GM12878 (cell line): ENCODE measurements at regions not wholly inside any gene's neighbourhood (a gene's known extent, or its start where the extent isn't known, plus 50 kb on each side); places are given as distances from the start of the nearest gene placed in this dataset.
A peak's percentile ranks its signal among the peaks of the same experiment; 100 is the strongest.

Experiments
- ATAC-seq: fragments of 200-7000 bp; cut with Tn5 transposase; 3 replicates; pipeline ENCODE4 v1.9.1; 2020; ENCODE audit warnings: mild to moderate bottlenecking, moderate library complexity
- BruUV-seq: library from RNA; stranded (reverse); fragments of 400-500 nt; replicated peaks from 2 replicates; lab custom pipeline; 2021; lab: Mats Ljungman, UMichigan
- CTCF ChIA-PET: fragments of 300-600 bp; sonication (Branson Sonifier 250); formaldehyde crosslinking; extraction: SDS; loops from one replicate; lab custom pipeline; 2021; ENCODE audit warnings: inconsistent platforms; lab: Yijun Ruan, JAX
- POLR2A ChIA-PET: fragments of 350-600 bp; formaldehyde crosslinking; extraction: SDS; loops from one replicate; lab custom pipeline; 2021; ENCODE audit warnings: inconsistent platforms; lab: Charles Lee
- RAD21 ChIA-PET: fragments of 300-600 bp; sonication (Branson Sonifier 250); formaldehyde crosslinking; loops from one replicate; lab custom pipeline; 2023; ENCODE audit warnings: antibody characterized with exemption; ENCODE audit not compliant: unreplicated experiment; lab: Charles Lee
- SMC1A ChIA-PET: fragments of 300-600 bp; sonication (Branson Sonifier 250); formaldehyde crosslinking; loops from one replicate; lab custom pipeline; 2023; ENCODE audit not compliant: unreplicated experiment, uncharacterized antibody; lab: Charles Lee
- DNase-seq: peaks from one replicate; pipeline ENCODE4 v3.0.0-alpha.2; 2011; ENCODE audit warnings: low read depth, low spot score
- FAIRE-seq: peaks from 3 replicates; lab custom pipeline; 2011; peaks lifted over from hg19 to GRCh38; lab: Jason Lieb, UNC
- H2AFZ ChIP-seq: 2 replicates; pipeline ENCODE4 v1.6.0; 2011; ENCODE audit warnings: low read depth, low read length, control low read depth; ENCODE audit not compliant: control insufficient read depth
- H3K27ac ChIP-seq: 2 replicates; pipeline ENCODE4 v1.5.1; 2011; ENCODE audit warnings: control low read depth; ENCODE audit not compliant: control insufficient read depth, insufficient read depth
- H3K27me3 ChIP-seq, 2 experiments: replicated peaks in 1 of 2; 2 replicates each; pipeline versions ENCODE4 v1.6.0 to v1.6.1; 2011; ENCODE audit warnings: low read length in 1 of 2; ENCODE audit not compliant: control insufficient read depth in 2 of 2, insufficient read depth in 2 of 2
- H3K36me3 ChIP-seq, 2 experiments: 2 replicates each; pipeline ENCODE4 v1.5.1; 2011; ENCODE audit warnings: low read length in 1 of 2; ENCODE audit not compliant: control insufficient read depth in 2 of 2, insufficient read depth in 2 of 2
- H3K4me1 ChIP-seq: 2 replicates; pipeline ENCODE4 v1.6.1; 2011; ENCODE audit warnings: mild to moderate bottlenecking, low read length, moderate library complexity, mixed read lengths; ENCODE audit not compliant: control insufficient read depth, insufficient read depth
- H3K4me2 ChIP-seq: 2 replicates; pipeline ENCODE4 v1.6.0; 2011; ENCODE audit warnings: control low read depth; ENCODE audit not compliant: control insufficient read depth, insufficient read depth
- H3K4me3 ChIP-seq: fragments of 200-600 bp; sonication (generic); 2 replicates; pipeline ENCODE4 v1.5.1; 2016
- H3K79me2 ChIP-seq: 2 replicates; pipeline ENCODE4 v1.6.0; 2011; ENCODE audit warnings: low read length; ENCODE audit not compliant: control insufficient read depth, insufficient read depth
- H3K9ac ChIP-seq: 2 replicates; pipeline ENCODE4 v1.8.0; 2011; ENCODE audit warnings: low read length, control low read depth, mixed read lengths; ENCODE audit not compliant: control insufficient read depth, insufficient read depth
- H3K9me3 ChIP-seq: replicated peaks from 3 replicates; pipeline ENCODE4 v1.5.1; 2011; ENCODE audit warnings: mild to moderate bottlenecking, low read length; ENCODE audit not compliant: control insufficient read depth, insufficient read depth
- H4K20me1 ChIP-seq: 2 replicates; pipeline ENCODE4 v1.6.0; 2011; ENCODE audit not compliant: control insufficient read depth, insufficient read depth
- IKZF1 ChIP-seq: fragments of 450-650 bp; conservative IDR thresholded peaks from 2 replicates; pipeline ENCODE4 v1.6.1; 2017; ENCODE audit warnings: antibody characterized with exemption, mild to moderate bottlenecking
- IKZF2 ChIP-seq, 2 experiments: fragments of 450-650 bp; IDR thresholded peaks; 2 replicates each; pipeline ENCODE4 v1.6.1; 2017; ENCODE audit warnings: mild to moderate bottlenecking in 2 of 2, moderate library complexity in 2 of 2
- IRF4 ChIP-seq: IDR thresholded peaks from 2 replicates; pipeline ENCODE4 v1.6.1; 2011; ENCODE audit warnings: low read depth, low read length
- MEF2A ChIP-seq: IDR thresholded peaks from 2 replicates; pipeline ENCODE4 v1.6.1; 2011; ENCODE audit warnings: low read depth, mild to moderate bottlenecking, low read length, moderate library complexity; ENCODE audit not compliant: insufficient read depth
- NFIC ChIP-seq: IDR thresholded peaks from 2 replicates; pipeline ENCODE4 v1.6.1; 2012; ENCODE audit warnings: low read depth, mild to moderate bottlenecking, inconsistent platforms, low read length, moderate library complexity
- PML ChIP-seq: IDR thresholded peaks from 2 replicates; pipeline ENCODE4 v1.6.1; 2012; ENCODE audit warnings: low read length, inconsistent platforms
- POLR2AphosphoS2 ChIP-seq: IDR thresholded peaks from 2 replicates; pipeline ENCODE4 v1.6.1; 2011; ENCODE audit warnings: low read depth, mild to moderate bottlenecking, low read length, improper control_type of control experiment, moderate library complexity
- SPI1 ChIP-seq: IDR thresholded peaks from 2 replicates; pipeline ENCODE4 v1.6.1; 2011; ENCODE audit warnings: low read depth, mild to moderate bottlenecking, low read length, moderate library complexity, borderline replicate concordance; ENCODE audit not compliant: insufficient read depth
- WGBS: methylation state at CpG from one replicate; pipeline ENCODE4 v1.1.6; 2016; ENCODE audit warnings: low lambda C conversion rate; ENCODE audit not compliant: insufficient replicate concordance, insufficient coverage; ENCODE audit errors: missing lambda C conversion rate; 5-methylcytosine and 5-hydroxymethylcytosine counted together
- in situ Hi-C: fragments of 300-500 bp; cut with MboI; formaldehyde crosslinking; loops from 9 replicates; pipeline ENCODE4 v1.14.3; 2018; ENCODE audit warnings: mixed read lengths
- intact Hi-C: fragments of 100-400 bp; cut with micrococcal nuclease; formaldehyde crosslinking; loops from one replicate; pipeline ENCODE4 v1.14.2; 2022; ENCODE audit not compliant: unreplicated experiment
- TF ChIP-seq, protein P1 (sequence below): fragments of 450-650 bp; IDR thresholded peaks from 2 replicates; pipeline ENCODE4 v1.6.1; 2016; ENCODE audit warnings: mild to moderate bottlenecking, moderate library complexity, borderline replicate concordance

DNA sequence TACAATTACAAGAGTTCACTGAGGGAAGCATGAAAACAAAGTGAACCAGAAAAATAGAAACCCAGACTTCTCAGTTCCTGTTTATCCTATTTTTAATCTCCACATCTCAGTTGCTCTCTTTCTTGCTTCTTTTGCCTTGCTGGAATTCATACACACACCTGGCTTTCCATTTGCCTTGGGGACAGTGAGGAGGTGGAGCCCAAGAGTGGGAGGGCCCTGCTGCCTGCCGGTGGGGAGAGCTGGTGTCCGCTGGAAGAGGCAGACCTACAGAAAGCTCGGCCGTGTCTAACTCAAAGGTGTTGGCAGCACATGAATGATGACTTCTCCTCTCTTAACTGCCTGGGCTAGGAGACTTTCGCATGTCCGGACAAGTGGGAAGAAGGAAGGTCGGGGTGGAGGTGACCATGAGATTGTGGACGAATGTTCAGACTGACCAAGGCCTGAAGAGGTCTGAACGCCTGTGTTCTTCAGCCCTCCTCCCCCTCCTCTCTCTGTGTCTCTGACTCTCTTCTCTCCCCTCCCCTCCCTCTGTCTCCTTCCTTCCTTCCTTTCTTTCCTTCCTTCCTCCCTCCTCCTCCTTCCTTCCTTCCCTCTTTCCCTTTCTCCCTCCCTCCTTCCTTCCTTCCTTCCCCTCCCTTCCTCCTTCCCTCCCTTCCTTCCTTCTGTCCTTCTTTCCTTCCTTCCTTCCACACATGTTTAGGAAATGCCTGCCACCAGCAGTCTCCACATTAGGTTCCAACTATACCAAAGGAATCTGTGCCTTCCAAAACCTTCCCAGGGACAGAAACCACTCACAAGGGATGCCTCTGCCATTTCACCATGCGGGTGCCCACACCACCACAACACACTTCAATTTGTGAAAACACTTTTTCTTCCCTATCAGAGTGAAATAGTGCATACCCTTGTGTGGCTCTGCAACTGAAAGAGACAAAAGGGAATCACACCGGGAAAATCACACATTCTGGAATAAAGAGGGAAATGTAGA, 157.3 kb upstream of the RUNX1 start:
- POLR2A ChIA-PET, result no interaction called here
- Histone ChIP-seq H3K4me1 (peaks cover 18% of the 10 kb centered on the region), H4K20me1 (no peaks in the 10 kb centered on the region), H3K4me2 (peak overlapping the region; percentile 68), H3K9me3 (no peaks in the 10 kb centered on the region; the same call in 2 of the 3 replicates), H3K9ac (no peak overlapping the region), H3K36me3 (no peaks in the 10 kb centered on the region), H3K27ac (no peak overlapping the region), H3K79me2 (no peaks in the 10 kb centered on the region), H2AFZ (no peak overlapping the region), H3K4me3 (peak overlapping the region; percentile 12; the same call in 1 of the 2 replicates), H3K27me3 (no peaks in the 10 kb centered on the region)
- 32% methylated on average over 11 of the region's 11 CpGs for WGBS
- no peak for FAIRE-seq
- in situ Hi-C loops (no loop called here), intact Hi-C loops (no loop called here)
- DNase-seq, result no peak
- BruUV-seq, result no TSS peak
- TF ChIP-seq POLR2AphosphoS2 (no peak), MEF2A (0 out of 2 replicates have a peak, but pooled peaks have one; percentile 56), SPI1 (peak; percentile 84), IKZF2 (IDR thresholded peaks at IDR 0.05) (0 out of 4 replicates have a peak, but pooled peaks have one; percentile 23), NFIC (0 out of 2 replicates have a peak, but pooled peaks have one; percentile 22), IRF4 (0 out of 2 replicates have a peak, but pooled peaks have one; percentile 31), IKZF1 (0 out of 2 replicates have a peak, but pooled peaks have one; percentile 11), PML (no peak)
- TF ChIP-seq, protein P1, sequence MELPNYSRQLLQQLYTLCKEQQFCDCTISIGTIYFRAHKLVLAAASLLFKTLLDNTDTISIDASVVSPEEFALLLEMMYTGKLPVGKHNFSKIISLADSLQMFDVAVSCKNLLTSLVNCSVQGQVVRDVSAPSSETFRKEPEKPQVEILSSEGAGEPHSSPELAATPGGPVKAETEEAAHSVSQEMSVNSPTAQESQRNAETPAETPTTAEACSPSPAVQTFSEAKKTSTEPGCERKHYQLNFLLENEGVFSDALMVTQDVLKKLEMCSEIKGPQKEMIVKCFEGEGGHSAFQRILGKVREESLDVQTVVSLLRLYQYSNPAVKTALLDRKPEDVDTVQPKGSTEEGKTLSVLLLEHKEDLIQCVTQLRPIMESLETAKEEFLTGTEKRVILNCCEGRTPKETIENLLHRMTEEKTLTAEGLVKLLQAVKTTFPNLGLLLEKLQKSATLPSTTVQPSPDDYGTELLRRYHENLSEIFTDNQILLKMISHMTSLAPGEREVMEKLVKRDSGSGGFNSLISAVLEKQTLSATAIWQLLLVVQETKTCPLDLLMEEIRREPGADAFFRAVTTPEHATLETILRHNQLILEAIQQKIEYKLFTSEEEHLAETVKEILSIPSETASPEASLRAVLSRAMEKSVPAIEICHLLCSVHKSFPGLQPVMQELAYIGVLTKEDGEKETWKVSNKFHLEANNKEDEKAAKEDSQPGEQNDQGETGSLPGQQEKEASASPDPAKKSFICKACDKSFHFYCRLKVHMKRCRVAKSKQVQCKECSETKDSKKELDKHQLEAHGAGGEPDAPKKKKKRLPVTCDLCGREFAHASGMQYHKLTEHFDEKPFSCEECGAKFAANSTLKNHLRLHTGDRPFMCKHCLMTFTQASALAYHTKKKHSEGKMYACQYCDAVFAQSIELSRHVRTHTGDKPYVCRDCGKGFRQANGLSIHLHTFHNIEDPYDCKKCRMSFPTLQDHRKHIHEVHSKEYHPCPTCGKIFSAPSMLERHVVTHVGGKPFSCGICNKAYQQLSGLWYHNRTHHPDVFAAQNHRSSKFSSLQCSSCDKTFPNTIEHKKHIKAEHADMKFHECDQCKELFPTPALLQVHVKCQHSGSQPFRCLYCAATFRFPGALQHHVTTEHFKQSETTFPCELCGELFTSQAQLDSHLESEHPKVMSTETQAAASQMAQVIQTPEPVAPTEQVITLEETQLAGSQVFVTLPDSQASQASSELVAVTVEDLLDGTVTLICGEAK, result no peak
- CTCF ChIA-PET, result no interaction called here
- RAD21 ChIA-PET, result no interaction called here
- SMC1A ChIA-PET, result no interaction called here
- peak; percentile 38 for ATAC-seq
